Left lung (tissue), 4 donors: ENCODE measurements at regions not wholly inside any gene's neighbourhood (a gene's known extent, or its start where the extent isn't known, plus 50 kb on each side); places are given as distances from the start of the nearest gene placed in this dataset.

Source experiments
- ATAC-seq: fragments of 200-7000 bp; cut with Tn5 transposase; one replicate; pipeline ENCODE4 v1.9.1; 2020; ENCODE audit warnings: moderate library complexity
- DNase-seq, 4 donors: peaks; one replicate each; pipeline ENCODE4 v3.0.0-alpha.2; 2013 to 2020
- H3K27ac ChIP-seq, 2 donors: fragments of 200-600 bp; sonication (generic) in 1 of 2; one replicate each; pipeline versions ENCODE4 v1.5.0 to v1.8.0; 2020 to 2021
- H3K27me3 ChIP-seq, 2 donors: fragments of 200-600 bp; sonication (generic) in 1 of 2; one replicate each; pipeline versions ENCODE4 v1.5.0 to v1.8.0; 2020 to 2021
- H3K36me3 ChIP-seq, 2 donors: fragments of 200-600 bp; sonication (generic) in 1 of 2; one replicate each; pipeline versions ENCODE4 v1.5.0 to v1.8.0; 2020 to 2021
- H3K4me1 ChIP-seq, 2 donors: fragments of 200-600 bp; one replicate each; pipeline ENCODE4 v1.8.0; 2021
- H3K4me3 ChIP-seq, 2 donors: fragments of 200-600 bp; sonication (generic) in 1 of 2; one replicate each; pipeline versions ENCODE4 v1.5.0 to v1.8.0; 2020 to 2021; ENCODE audit warnings: mild to moderate bottlenecking in 1 of 2
- H3K9me3 ChIP-seq, 2 donors: fragments of 200-600 bp; sonication (generic) in 1 of 2; one replicate each; pipeline versions ENCODE4 v1.5.0 to v1.8.0; 2020 to 2021
- intact Hi-C, 2 donors: fragments of 100-400 bp; cut with DNase I; formaldehyde crosslinking; loops; one replicate each; pipeline versions ENCODE4 v1.11.2 to v1.14.2; 2022
- TF ChIP-seq, protein P1 (sequence below), 2 donors: fragments of 200-600 bp; sonication (generic) in 1 of 2; IDR thresholded peaks; one replicate each; pipeline versions ENCODE4 v1.5.0 to v1.8.0; 2021; ENCODE audit warnings: antibody characterized with exemption in 2 of 2
- donor health status: DM: no; HTN: yes; CAD: no.
- donor health status: DM: no; HTN: no; CAD: no.

DNA sequence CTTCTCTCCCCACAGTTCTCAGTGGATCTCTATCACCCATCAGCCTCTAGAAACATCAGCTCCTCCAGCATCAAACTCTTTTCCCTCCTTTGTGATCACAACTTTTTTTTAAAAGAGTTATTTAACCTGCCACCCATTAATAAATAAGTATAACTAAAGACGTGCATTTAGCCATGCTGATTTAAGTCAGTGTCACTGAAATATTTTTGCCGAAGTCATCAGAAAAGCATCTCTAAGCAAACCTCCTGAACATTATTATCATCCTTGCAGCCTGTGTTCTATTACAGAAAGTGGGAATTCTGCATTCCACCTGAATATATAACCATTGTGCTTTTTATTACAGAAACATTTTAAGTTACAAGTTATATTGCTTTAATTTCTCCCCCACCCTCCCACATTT is 106.2 kb upstream of the ARHGAP28 start:
- intact Hi-C loops: no loop called here
- Histone ChIP-seq H3K27ac (peak overlapping the region in 1 of 2 donors; percentile 65), H3K9me3 (no peaks in the 10 kb centered on the region), H3K4me3 (no peak overlapping the region), H3K36me3 (no peaks in the 10 kb centered on the region), H3K4me1 (peaks cover 7 to 9% of the 10 kb centered on the region in 2 donors), H3K27me3 (no peaks in the 10 kb centered on the region)
- TF ChIP-seq, protein P1, sequence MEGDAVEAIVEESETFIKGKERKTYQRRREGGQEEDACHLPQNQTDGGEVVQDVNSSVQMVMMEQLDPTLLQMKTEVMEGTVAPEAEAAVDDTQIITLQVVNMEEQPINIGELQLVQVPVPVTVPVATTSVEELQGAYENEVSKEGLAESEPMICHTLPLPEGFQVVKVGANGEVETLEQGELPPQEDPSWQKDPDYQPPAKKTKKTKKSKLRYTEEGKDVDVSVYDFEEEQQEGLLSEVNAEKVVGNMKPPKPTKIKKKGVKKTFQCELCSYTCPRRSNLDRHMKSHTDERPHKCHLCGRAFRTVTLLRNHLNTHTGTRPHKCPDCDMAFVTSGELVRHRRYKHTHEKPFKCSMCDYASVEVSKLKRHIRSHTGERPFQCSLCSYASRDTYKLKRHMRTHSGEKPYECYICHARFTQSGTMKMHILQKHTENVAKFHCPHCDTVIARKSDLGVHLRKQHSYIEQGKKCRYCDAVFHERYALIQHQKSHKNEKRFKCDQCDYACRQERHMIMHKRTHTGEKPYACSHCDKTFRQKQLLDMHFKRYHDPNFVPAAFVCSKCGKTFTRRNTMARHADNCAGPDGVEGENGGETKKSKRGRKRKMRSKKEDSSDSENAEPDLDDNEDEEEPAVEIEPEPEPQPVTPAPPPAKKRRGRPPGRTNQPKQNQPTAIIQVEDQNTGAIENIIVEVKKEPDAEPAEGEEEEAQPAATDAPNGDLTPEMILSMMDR (IDR thresholded peaks at IDR 0.05): no peak
- ATAC-seq (no peak), DNase-seq (no peak)

DNA sequence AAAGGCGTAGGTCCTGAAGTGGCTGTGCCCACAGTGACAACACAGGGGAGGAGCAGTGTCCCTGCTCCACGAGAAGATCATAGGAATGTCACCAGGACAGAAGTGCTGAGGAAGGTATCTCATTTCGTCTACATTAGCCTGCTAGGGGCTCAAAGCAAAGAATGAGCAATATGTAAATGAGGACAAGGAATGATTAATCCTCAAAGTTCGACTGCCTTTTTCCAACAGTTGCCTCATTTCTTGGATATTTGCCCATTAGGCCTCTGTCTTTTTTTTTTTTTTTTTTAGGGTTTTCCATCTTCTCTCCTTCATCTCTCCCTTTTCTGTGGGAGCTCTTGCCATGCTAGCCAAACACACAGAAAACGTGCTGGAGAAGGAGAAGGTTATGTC is 105.2 kb upstream of the ARHGAP28 start:
- Histone ChIP-seq H3K36me3 (no peaks in the 10 kb centered on the region), H3K9me3 (no peaks in the 10 kb centered on the region), H3K27ac (peak overlapping the region in 1 of 2 donors; percentile 65), H3K27me3 (no peaks in the 10 kb centered on the region), H3K4me3 (no peak overlapping the region), H3K4me1 (peaks cover 7 to 11% of the 10 kb centered on the region in 2 donors)
- intact Hi-C loops: no loop called here
- TF ChIP-seq, protein P1 (IDR thresholded peaks at IDR 0.05): no peak
- peak; percentile 26 for ATAC-seq
- DNase-seq: peak in 1 of 4 donors; percentile 63

DNA sequence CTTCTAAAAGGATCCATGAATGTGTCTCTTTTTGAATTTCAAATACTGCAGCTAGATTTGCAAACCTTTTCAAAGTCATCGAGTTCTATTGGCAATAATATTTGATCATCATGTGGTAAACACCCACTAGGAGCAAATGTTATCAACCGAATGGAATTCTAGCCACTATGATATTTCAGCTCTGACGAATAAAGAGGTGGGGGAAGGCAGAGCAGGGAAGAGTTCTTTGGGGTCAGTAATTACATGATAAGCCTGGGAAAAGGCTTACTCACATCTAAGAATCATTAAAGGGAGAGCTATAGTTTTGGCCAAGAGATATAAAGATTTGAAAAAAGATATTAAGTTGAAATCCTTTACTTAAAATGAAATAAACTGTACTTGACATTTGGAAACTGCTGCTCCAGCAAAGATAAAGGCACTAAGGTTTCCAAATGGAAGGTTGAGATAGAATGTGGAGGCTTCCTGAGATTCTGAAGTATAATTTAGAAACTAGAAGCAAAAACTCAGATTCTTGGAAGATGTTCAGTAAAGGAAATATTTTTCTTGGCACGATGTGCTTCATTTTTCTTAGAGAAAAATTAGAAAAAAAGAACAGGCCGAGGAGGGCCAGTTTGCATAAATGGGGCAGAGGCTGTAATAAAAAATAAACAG is 104.7 kb upstream of the ARHGAP28 start:
- peak in 1 of 4 donors; percentile 52 for DNase-seq
- Histone ChIP-seq H3K27me3 (no peaks in the 10 kb centered on the region), H3K4me1 (peaks cover 7 to 11% of the 10 kb centered on the region in 2 donors), H3K27ac (peak overlapping the region in 1 of 2 donors; percentile 65), H3K9me3 (no peaks in the 10 kb centered on the region), H3K4me3 (no peak overlapping the region), H3K36me3 (no peaks in the 10 kb centered on the region)
- ATAC-seq: peak; percentile 11
- intact Hi-C loops: no loop called here
- TF ChIP-seq, protein P1 (IDR thresholded peaks at IDR 0.05): no peak

DNA sequence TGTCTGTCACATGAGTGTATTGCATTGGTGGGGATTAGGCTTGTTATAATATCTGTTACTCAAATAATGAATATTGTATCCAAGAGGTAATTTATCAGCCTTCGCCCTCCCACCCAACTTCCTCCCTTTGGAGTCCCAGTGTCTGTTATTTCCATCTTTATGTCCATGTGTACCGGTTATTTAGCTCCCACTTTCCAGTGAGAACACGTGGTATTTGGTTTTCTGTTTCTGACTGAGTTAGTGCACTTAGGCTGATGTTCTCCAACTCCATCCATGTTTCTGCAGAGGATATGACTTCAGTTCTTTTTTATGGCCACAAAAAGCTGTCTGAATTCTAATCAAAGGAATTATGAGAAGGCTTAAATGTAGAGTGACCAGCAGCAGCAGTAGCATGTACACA is 104.0 kb upstream of the ARHGAP28 start:
- no peak for ATAC-seq
- H3K27ac ChIP-seq: peak overlapping the region in 1 of 2 donors; percentile 65
- peaks cover 7 to 11% of the 10 kb centered on the region in 2 donors for H3K4me1 ChIP-seq
- H3K4me3 ChIP-seq: no peak overlapping the region
- intact Hi-C loops: no loop called here
- H3K9me3 ChIP-seq: no peaks in the 10 kb centered on the region
- H3K27me3 ChIP-seq: no peaks in the 10 kb centered on the region
- DNase-seq: no peak
- no peaks in the 10 kb centered on the region for H3K36me3 ChIP-seq
- TF ChIP-seq, protein P1 (IDR thresholded peaks at IDR 0.05): no peak

DNA sequence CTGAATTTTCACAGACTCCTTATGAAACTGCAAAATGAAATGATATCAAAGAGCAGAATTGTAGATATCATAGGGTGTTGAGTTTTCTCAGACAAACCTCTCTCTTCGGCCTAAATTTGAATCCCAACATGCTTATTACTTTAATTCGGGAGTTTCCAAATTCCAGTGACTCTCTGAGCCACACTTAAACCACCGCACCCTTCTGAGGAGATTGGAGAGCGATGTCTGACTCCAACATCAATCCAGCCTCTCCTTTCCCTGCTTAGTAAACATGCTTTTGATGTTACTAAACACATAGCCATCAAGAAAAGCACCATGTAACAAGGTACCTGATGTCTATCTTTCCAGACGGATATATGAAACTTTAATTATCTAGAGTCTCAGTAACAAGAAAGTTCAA is 103.1 kb upstream of the ARHGAP28 start:
- H3K27ac ChIP-seq: peak overlapping the region in 1 of 2 donors; percentile 5
- ATAC-seq (peak; percentile 62), DNase-seq (no peak)
- intact Hi-C loops: no loop called here
- no peak overlapping the region for H3K4me3 ChIP-seq
- H3K9me3 ChIP-seq: no peaks in the 10 kb centered on the region
- no peaks in the 10 kb centered on the region for H3K36me3 ChIP-seq
- H3K27me3 ChIP-seq: no peaks in the 10 kb centered on the region
- TF ChIP-seq, protein P1 (IDR thresholded peaks at IDR 0.05): no peak
- peaks cover 7 to 11% of the 10 kb centered on the region in 2 donors for H3K4me1 ChIP-seq
